HEK293 (cell line): ENCODE measurements at regions not wholly inside any gene's neighbourhood (a gene's known extent, or its start where the extent isn't known, plus 50 kb on each side); places are given as distances from the start of the nearest gene placed in this dataset.

Experiments used
- ATF2 ChIP-seq: fragments of 450-650 bp; formaldehyde crosslinking; IDR thresholded peaks from 2 replicates; pipeline ENCODE4 v1.5.1; 2016; ENCODE audit warnings: missing biosample characterization, missing genetic modification characterization, low read depth
- BCL11A ChIP-seq: fragments of 450-650 bp; formaldehyde crosslinking; IDR thresholded peaks from 2 replicates; pipeline ENCODE4 v1.5.1; 2016; ENCODE audit warnings: low read depth, missing biosample characterization, missing genetic modification characterization
- CTCF ChIP-seq: fragments of 450-650 bp; formaldehyde crosslinking; IDR thresholded peaks from 2 replicates; pipeline ENCODE4 v1.5.1; 2016; ENCODE audit warnings: missing biosample characterization, missing genetic modification characterization
- KLF16 ChIP-seq: fragments of 450-650 bp; formaldehyde crosslinking; IDR thresholded peaks from 2 replicates; pipeline ENCODE4 v1.5.1; 2017; ENCODE audit warnings: missing biosample characterization, missing genetic modification characterization
- REPIN1 ChIP-seq: fragments of 450-650 bp; formaldehyde crosslinking; IDR thresholded peaks from 2 replicates; pipeline ENCODE4 v1.5.1; 2017; ENCODE audit warnings: missing biosample characterization, missing genetic modification characterization, low read depth
- SP2 ChIP-seq: fragments of 450-650 bp; formaldehyde crosslinking; IDR thresholded peaks from 2 replicates; pipeline ENCODE4 v1.5.1; 2016; ENCODE audit warnings: missing biosample characterization, missing genetic modification characterization
- ZNF202 ChIP-seq: fragments of 450-650 bp; formaldehyde crosslinking; IDR thresholded peaks from 2 replicates; pipeline ENCODE4 v1.5.1; 2016; ENCODE audit warnings: missing biosample characterization, missing genetic modification characterization, borderline replicate concordance
- ZNF274 ChIP-seq, 2 experiments: fragments of 200-500 bp in 1 of 2; fragments of 450-650 bp in 1 of 2; sonication (Bioruptor generic) in 1 of 2; formaldehyde crosslinking in 1 of 2; IDR thresholded peaks; 2 replicates each; pipeline versions ENCODE4 v1.5.1 to v1.6.1; 2014 to 2016; ENCODE audit warnings: borderline replicate concordance in 1 of 2, inconsistent platforms in 1 of 2, low read length in 1 of 2, missing biosample characterization in 1 of 2, missing genetic modification characterization in 1 of 2

GRCh38 chr5:35324679-35325078 lies 94.4 kb upstream of the PRLR start:
- TF ChIP-seq CTCF (tag by site-specific recombination) (no peak), SP2 (tag by site-specific recombination) (no peak), REPIN1 (tag by site-specific recombination) (no peak), ATF2 (tag by site-specific recombination) (no peak), ZNF274 (IDR thresholded peaks at IDR 0.05; ENCODE audit: low read length) (no peak), ZNF274 (tag by site-specific recombination; IDR thresholded peaks at IDR 0.05; ENCODE audit: borderline replicate concordance) (no peak), KLF16 (tag by site-specific recombination) (no peak), ZNF202 (no peak), BCL11A (no peak)
